ENCODE measurements at regions not wholly inside any gene's neighbourhood (a gene's known extent, or its start where the extent isn't known, plus 50 kb on each side); places are given as distances from the start of the nearest gene placed in this dataset.

DNA sequence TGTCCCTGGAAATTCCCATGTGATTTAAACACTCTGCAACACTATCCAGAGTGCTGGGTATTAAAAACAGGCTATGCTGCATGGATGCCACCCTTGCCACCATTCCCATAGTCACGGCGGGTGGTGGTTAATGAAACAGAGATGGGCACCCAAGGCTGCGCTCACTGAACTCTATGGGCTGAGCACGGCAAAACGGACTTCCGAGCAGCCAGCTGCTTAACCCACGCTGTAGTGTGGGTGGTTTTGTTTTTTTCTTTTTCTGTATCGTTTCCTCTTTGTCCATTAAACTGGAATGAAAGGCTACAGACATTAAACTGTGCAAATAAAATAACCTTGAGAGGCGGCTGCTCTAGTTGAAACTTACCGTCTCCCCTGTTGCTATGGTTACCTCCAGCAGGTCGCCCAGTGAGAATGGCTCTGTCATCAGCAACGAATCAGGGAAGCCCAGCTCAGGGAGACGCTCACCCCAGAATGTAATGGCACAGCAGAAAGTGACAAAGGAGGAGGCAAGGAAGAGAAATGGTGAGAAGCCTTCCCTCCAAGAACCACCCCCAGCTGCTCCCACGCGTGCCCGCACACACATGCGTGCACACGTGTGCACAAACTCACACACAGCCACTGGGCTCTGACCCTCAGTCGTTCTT, 102.1 kb downstream of the C11orf91 start:
- no peak for DNase-seq (ENCODE audit: low spot score in 2 of 2)
- Histone ChIP-seq H3K4me3 (no peak overlapping the region), H3K4me1 (no peaks in the 10 kb centered on the region), H3K27me3 (ENCODE audit: low read depth) (no peaks in the 10 kb centered on the region; the same call in 1 of the 2 replicates), H3K9me3 (no peaks in the 10 kb centered on the region), H3K36me3 (replicated peaks) (no peaks in the 10 kb centered on the region)
- in situ Hi-C loops (cut with MboI; ENCODE audit: low sequenced_read_pairs), result no loop called here

DNA sequence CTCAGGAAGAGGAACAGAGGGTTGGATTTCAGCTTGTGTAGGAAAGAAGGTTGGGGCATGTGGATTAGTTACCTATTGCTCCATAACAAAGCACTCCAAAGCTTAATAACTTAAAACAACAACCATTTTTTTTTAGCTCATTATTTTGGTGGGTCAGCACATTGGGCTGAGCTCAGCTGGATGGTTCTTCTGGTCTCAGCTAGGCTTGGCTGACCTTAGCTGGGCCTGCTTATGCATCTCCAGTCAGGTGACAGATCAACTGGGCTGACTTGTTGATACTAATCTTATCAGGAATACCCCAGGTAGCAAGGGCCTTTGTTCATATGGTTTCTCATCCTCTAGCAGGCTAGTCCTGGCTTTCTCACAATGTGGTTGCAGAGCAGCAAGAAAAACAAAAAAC, 106.4 kb downstream of the C11orf91 start:
- H3K27me3 ChIP-seq (ENCODE audit: low read depth), result peaks cover 7% of the 10 kb centered on the region
- H3K4me1 ChIP-seq, result no peaks in the 10 kb centered on the region
- in situ Hi-C loops (cut with MboI; ENCODE audit: low sequenced_read_pairs), result no loop called here
- H3K9me3 ChIP-seq, result no peaks in the 10 kb centered on the region
- no peak overlapping the region for H3K4me3 ChIP-seq
- no peaks in the 10 kb centered on the region for H3K36me3 ChIP-seq (replicated peaks)
- DNase-seq (ENCODE audit: low spot score in 2 of 2), result no peak

DNA sequence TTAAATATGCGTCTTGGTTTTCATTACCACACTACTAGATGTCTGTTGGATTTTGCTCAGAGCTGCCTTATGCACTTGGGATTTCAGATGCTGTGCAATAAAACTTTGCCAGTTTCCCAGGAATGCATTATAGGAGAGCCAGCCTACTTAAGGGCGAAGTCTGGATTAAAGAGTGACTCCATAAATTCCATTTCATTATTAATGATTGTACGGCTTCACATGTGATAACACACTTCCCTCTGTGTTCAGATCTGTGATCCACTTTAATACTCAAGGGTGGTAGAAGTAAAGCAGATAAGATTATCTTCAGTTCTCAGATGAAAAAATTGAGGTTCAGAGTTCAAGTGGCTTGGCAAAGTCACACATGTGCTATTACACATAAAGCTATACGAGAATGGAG, 110.2 kb downstream of the C11orf91 start:
- H3K4me1 ChIP-seq, result no peaks in the 10 kb centered on the region
- peaks cover 7% of the 10 kb centered on the region; the same call in 1 of the 2 replicates for H3K27me3 ChIP-seq (ENCODE audit: low read depth)
- H3K4me3 ChIP-seq, result no peak overlapping the region
- in situ Hi-C loops (cut with MboI; ENCODE audit: low sequenced_read_pairs), result no loop called here
- H3K9me3 ChIP-seq, result no peaks in the 10 kb centered on the region
- H3K36me3 ChIP-seq (replicated peaks), result no peaks in the 10 kb centered on the region
- no peak for DNase-seq (ENCODE audit: low spot score in 2 of 2)

DNA sequence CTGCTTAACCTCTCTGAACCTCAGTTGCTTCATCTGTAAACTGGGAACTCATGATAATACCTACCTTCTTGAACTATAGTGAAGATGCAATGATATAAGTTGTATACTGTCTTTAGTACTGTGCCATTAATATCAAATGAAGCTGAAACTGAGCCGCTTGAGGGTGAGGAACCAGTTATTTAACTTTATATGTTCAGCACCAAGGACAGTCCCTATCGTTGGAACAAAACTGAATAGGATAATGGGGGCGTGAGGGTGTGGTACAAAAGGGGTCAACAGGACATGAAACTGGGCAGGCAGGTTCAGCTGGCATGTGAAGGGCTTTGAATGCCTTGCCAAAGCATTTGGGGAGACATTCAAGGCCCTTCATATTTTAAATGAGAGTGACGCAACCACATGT, 112.6 kb downstream of the C11orf91 start:
- Histone ChIP-seq H3K27me3 (ENCODE audit: low read depth) (peaks cover 7% of the 10 kb centered on the region; the same call in 1 of the 2 replicates), H3K36me3 (replicated peaks) (no peaks in the 10 kb centered on the region), H3K4me1 (no peaks in the 10 kb centered on the region), H3K4me3 (no peak overlapping the region), H3K9me3 (no peaks in the 10 kb centered on the region)
- DNase-seq (ENCODE audit: low spot score in 2 of 2), result no peak
- in situ Hi-C loops (cut with MboI; ENCODE audit: low sequenced_read_pairs), result no loop called here

DNA sequence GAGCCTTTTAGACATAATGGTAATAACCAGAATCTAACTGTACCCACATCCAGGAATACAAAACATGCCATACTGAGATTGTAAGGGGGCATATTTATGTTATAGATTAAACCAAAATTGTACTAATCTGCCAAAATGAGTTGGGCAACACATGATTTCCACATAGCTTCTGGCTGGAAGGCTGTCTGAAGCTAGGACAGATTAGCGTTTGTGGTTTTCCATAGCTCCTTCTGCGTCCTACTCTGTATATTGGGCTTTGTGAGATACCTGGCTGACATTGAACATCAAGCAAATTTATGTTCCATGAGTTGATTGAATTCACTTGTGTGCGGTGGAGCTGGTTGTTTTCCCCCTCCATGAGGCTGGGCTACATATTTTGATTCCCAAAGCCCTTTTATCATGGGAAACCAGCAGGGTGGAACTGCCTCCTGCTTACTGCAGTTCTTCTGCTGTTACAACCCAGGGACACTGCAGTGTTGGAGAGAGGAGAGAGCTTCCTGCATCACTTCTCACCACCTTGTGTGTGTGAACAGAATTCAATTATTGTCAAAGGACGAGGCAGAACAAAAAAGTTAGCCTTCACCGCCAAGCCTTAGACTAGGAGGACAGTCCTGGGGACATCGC, 114.9 kb downstream of the C11orf91 start:
- in situ Hi-C loops (cut with MboI; ENCODE audit: low sequenced_read_pairs), result no loop called here
- Histone ChIP-seq H3K4me1 (no peaks in the 10 kb centered on the region), H3K4me3 (no peak overlapping the region), H3K9me3 (no peaks in the 10 kb centered on the region), H3K27me3 (ENCODE audit: low read depth) (no peaks in the 10 kb centered on the region), H3K36me3 (replicated peaks) (no peaks in the 10 kb centered on the region)
- DNase-seq (ENCODE audit: low spot score in 2 of 2), result no peak

DNA sequence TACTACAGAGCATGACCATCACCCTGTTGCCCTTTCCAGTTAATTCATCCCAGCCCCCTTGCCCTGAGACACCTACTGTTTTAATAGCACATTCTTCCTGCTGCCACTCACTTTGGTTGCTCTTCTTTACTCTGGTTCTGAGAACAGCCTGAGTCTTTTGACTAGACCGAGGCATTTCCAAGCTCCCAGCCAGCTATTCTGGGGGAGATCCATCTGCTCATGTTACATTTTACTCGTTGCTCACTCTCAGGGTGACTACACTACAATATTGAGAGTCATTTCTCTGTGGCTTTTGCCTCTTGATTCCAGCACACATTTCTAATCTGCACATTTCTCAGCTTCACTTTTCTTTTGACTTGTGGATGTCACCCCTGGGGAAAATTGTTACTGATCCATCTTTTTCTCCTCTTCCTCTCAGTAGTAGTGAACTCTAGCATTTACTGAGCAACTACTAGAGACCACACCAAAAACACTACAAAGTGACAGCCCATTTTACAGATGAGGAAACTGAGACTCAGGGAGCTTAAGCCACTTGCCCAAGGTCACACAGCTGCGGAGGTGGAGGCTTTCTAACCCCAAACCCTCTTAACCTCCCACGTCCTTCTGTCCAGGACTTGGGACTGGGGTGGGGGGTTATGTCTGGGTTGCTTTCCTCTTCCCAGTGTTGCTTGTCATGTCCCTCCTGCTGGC, 117.8 kb downstream of the C11orf91 start:
- DNase-seq (ENCODE audit: low spot score in 2 of 2), result no peak
- Histone ChIP-seq H3K36me3 (replicated peaks) (no peaks in the 10 kb centered on the region), H3K4me1 (no peaks in the 10 kb centered on the region), H3K4me3 (no peak overlapping the region), H3K27me3 (ENCODE audit: low read depth) (0 out of 2 replicates have a peak, but pooled peaks cover 2% of the 10 kb centered on the region), H3K9me3 (no peaks in the 10 kb centered on the region)
- in situ Hi-C loops (cut with MboI; ENCODE audit: low sequenced_read_pairs), result no loop called here

DNA sequence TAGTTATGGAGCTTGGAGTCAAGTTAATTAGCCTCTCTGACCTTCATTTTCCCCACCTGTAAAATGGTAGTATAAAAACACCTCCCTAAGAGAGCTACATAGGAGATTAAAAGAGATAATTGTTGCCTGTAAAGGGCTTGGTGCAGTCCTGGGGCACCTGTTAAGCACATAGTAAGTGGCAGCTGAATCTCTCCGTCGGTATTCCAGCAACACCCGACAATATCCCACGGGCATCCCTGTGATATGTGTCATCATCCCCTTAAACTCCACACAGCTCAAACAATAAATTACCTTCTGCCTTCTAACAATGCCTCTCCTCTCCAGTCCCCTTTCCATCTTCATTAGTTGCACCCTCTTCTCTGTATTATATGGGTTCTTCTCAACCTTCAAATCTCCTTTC, 121.5 kb downstream of the C11orf91 start:
- H3K27me3 ChIP-seq (ENCODE audit: low read depth), result 0 out of 2 replicates have a peak, but pooled peaks cover 2% of the 10 kb centered on the region
- in situ Hi-C loops (cut with MboI; ENCODE audit: low sequenced_read_pairs), result no loop called here

DNA sequence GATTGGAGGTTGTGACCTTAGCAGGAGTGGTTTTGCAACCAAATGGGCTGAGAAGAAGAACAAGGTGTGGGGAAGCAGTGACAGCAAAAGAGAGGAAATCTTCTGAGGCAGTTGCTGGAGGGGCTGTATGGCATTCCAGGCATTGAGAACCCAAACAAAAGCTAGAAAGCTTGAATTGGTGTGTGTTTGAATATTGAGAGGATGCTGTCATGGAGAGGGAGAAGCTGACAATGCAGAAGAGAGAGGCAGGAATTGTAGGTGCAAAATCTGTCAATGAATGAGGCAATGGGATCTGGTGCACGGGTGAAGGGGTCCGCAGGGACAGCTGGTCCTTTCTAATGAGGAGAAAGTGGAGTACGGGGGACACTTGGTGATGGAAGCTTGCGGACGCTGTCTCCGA, 123.4 kb downstream of the C11orf91 start:
- no peaks in the 10 kb centered on the region for H3K9me3 ChIP-seq
- no peak overlapping the region for H3K4me3 ChIP-seq
- H3K27me3 ChIP-seq (ENCODE audit: low read depth), result 0 out of 2 replicates have a peak, but pooled peaks cover 2% of the 10 kb centered on the region
- H3K36me3 ChIP-seq (replicated peaks), result no peaks in the 10 kb centered on the region
- DNase-seq (ENCODE audit: low spot score in 2 of 2), result no peak
- H3K4me1 ChIP-seq, result no peaks in the 10 kb centered on the region
- in situ Hi-C loops (cut with MboI; ENCODE audit: low sequenced_read_pairs), result no loop called here

More for the DNA sequence above, 121.5 kb downstream of the C11orf91 start:
- no peak overlapping the region for H3K4me3 ChIP-seq
- no peaks in the 10 kb centered on the region for H3K36me3 ChIP-seq (replicated peaks)
- H3K4me1 ChIP-seq, result no peaks in the 10 kb centered on the region
- DNase-seq (ENCODE audit: low spot score in 2 of 2), result no peak
- no peaks in the 10 kb centered on the region for H3K9me3 ChIP-seq

DNA sequence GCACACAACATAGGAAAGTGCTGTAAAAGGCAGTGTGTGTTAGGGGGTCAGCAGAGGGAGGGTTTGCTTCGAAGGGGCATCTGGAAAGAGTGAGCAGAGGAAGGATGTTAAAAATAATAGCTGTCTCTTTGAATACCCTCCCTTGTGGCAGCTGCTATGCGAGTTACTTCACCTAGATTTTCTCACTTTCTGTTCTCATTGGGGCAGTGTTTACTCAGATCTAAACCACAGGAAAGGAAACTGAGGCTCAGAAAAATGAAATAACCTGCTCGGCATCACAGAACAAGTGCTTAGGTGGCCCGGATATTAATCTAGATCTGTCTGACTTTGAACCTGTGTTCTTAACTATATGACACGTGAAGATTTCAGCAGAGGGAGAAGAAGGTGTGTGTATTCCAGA, 125.3 kb downstream of the C11orf91 start:
- DNase-seq (ENCODE audit: low spot score in 2 of 2), result no peak
- Histone ChIP-seq H3K4me1 (no peaks in the 10 kb centered on the region), H3K9me3 (no peaks in the 10 kb centered on the region), H3K4me3 (no peak overlapping the region), H3K36me3 (replicated peaks) (no peaks in the 10 kb centered on the region), H3K27me3 (ENCODE audit: low read depth) (0 out of 2 replicates have a peak, but pooled peaks cover 2% of the 10 kb centered on the region)
- in situ Hi-C loops (cut with MboI; ENCODE audit: low sequenced_read_pairs), result no loop called here

DNA sequence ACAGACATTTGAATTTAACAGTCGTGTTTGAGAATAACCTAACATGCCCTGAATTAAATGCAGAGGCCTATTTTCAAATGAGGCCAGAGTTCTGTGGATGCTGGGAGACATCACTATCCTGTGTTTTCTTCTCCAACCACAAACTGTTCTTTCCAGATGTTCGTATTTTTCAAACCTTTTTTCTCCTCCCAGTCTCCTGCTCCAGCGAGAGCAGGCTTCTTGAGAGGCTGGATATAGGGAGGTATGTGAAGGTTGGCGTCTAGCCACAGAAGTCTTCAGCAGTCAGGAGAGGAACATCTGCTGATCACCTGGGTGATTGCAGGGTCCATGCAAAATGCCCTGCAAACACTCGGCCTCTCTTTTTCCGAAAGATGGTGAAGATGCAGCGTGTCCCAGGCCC, 126.3 kb downstream of the C11orf91 start:
- Histone ChIP-seq H3K9me3 (no peaks in the 10 kb centered on the region), H3K36me3 (replicated peaks) (no peaks in the 10 kb centered on the region), H3K27me3 (ENCODE audit: low read depth) (0 out of 2 replicates have a peak, but pooled peaks cover 2% of the 10 kb centered on the region), H3K4me3 (no peak overlapping the region), H3K4me1 (no peaks in the 10 kb centered on the region)
- DNase-seq (ENCODE audit: low spot score in 2 of 2), result no peak
- in situ Hi-C loops (cut with MboI; ENCODE audit: low sequenced_read_pairs), result no loop called here

DNA sequence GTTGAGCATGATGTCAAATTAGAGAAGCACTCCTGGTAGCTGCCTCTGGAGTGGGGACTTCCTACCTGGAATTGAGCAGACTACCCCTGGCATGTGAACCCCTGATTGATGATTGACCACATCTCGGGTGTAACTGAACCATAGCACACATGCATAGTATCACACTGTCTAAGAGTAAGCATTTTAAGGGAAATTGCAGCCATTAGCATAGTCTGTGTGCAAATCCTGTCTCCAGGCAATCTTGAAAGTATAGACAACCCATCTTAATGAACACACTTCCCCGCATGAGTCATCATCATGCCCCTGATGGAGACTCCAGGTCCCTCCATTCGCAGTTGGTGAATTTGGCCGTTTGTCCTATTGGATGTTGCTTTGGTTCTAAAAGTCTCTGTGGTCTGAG, 131.3 kb downstream of the C11orf91 start:
- DNase-seq (ENCODE audit: low spot score in 2 of 2), result no peak
- in situ Hi-C loops (cut with MboI; ENCODE audit: low sequenced_read_pairs), result no loop called here
- H3K4me1 ChIP-seq, result no peaks in the 10 kb centered on the region
- no peaks in the 10 kb centered on the region for H3K36me3 ChIP-seq (replicated peaks)
- no peaks in the 10 kb centered on the region for H3K9me3 ChIP-seq
- no peaks in the 10 kb centered on the region for H3K27me3 ChIP-seq (ENCODE audit: low read depth)
- no peak overlapping the region for H3K4me3 ChIP-seq

DNA sequence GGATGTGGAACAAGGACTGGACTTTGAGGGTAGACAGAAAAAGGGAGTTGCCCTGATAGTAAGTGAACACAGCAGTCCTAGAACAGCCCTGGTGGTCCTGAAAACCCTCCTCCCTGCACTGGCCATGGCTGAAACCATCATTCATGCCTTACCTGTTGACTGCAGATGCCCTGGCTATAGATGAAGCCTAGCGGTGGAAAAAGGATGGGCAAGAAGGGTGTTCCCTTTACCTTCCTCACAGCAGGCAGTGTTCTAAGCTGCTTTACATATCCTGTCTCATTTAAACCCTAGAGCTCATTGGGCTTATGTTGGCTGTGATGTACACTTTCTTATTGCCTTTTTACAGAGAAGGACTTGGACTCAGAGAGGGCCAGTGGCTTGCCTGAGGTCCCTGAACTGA, 133.6 kb downstream of the C11orf91 start:
- Histone ChIP-seq H3K4me3 (no peak overlapping the region), H3K9me3 (no peaks in the 10 kb centered on the region), H3K4me1 (no peaks in the 10 kb centered on the region), H3K36me3 (replicated peaks) (no peaks in the 10 kb centered on the region), H3K27me3 (ENCODE audit: low read depth) (no peaks in the 10 kb centered on the region)
- in situ Hi-C loops (cut with MboI; ENCODE audit: low sequenced_read_pairs), result no loop called here
- DNase-seq (ENCODE audit: low spot score in 2 of 2), result no peak

DNA sequence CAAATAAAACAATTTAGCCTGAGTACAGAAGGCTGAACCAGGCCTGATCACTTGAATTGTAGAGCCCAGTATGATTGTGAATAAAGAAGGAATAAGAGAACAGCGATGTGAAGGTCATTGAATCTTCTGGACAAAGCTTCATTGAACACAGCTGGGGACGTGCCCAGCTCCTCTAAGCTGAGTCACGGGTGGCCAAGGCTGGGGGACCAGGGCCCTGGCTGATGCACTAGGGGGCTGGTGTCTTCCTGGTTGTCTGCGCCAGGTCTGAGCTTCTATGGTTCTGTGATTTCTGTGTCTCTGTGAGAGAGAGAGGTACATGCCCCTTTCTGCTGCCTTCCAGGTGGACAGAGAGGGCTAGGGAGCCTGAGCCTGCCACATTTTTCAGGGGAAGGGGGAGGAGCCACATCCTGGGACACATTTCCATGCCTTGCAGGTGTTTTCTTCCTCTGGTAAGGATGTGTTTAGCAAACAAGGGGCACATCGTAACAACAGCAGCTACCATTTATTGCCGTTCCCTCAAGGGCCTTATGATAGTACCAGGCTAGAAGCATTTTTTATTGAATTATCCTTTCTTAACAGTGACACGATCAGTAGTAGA, 135.7 kb downstream of the C11orf91 start:
- Histone ChIP-seq H3K36me3 (replicated peaks) (no peaks in the 10 kb centered on the region), H3K9me3 (no peaks in the 10 kb centered on the region), H3K4me3 (no peak overlapping the region), H3K4me1 (no peaks in the 10 kb centered on the region), H3K27me3 (ENCODE audit: low read depth) (no peaks in the 10 kb centered on the region)
- in situ Hi-C loops (cut with MboI; ENCODE audit: low sequenced_read_pairs), result no loop called here
- DNase-seq (ENCODE audit: low spot score in 2 of 2), result no peak

DNA sequence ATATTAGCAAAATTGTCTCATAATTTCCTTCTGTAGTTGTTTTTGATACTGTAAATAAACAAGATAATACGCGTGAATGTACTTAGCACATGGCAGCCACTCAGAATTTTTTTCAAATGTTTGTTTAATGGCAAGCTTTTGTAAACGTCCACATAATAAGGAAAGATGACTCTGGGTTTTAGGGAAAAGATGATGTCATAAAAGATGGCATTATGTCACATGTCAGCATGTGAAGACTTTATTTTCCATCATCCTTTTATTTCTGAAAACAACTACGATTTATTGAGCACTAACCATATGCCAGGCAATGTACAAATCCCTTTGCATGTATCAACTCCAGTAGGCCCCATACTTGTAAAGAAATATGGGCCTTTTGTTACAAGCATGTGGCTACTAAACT, 139.9 kb downstream of the C11orf91 start:
- Histone ChIP-seq H3K9me3 (no peaks in the 10 kb centered on the region), H3K36me3 (replicated peaks) (no peaks in the 10 kb centered on the region), H3K4me1 (no peaks in the 10 kb centered on the region), H3K4me3 (no peak overlapping the region), H3K27me3 (ENCODE audit: low read depth) (no peaks in the 10 kb centered on the region)
- DNase-seq (ENCODE audit: low spot score in 2 of 2), result no peak
- in situ Hi-C loops (cut with MboI; ENCODE audit: low sequenced_read_pairs), result no loop called here

Measured in HAP-1 (cell line).